Epithelial cell of esophagus (primary cell): ENCODE measurements at regions not wholly inside any gene's neighbourhood (a gene's known extent, or its start where the extent isn't known, plus 50 kb on each side); places are given as distances from the start of the nearest gene placed in this dataset.
A peak's percentile ranks its signal among the peaks of the same experiment; 100 is the strongest.

Source experiments
- DNase-seq: peaks from one replicate; pipeline ENCODE4 v3.0.0; 2010; ENCODE audit warnings: low read depth
- H3K4me3 ChIP-seq: 2 replicates; pipeline ENCODE4 v1.5.1; 2011; ENCODE audit warnings: mild to moderate bottlenecking, low read length, control low read depth
- CTCF ChIP-seq: IDR thresholded peaks from 2 replicates; pipeline ENCODE4 v1.5.1; 2011; ENCODE audit warnings: low read depth, mild to moderate bottlenecking, low read length, control low read depth, inconsistent platforms; ENCODE audit not compliant: insufficient read depth; ENCODE audit errors: missing control alignments

GRCh38 chr12:31876568-31877424, 82.4 kb upstream of the RESF1 start:
- TF ChIP-seq CTCF, result no peak
- no peak overlapping the region for H3K4me3 ChIP-seq
- DNase-seq, result no peak

GRCh38 chr12:31875609-31875964, 83.6 kb upstream of the RESF1 start:
- no peak overlapping the region for H3K4me3 ChIP-seq
- DNase-seq, result no peak
- no peak for TF ChIP-seq CTCF

GRCh38 chr12:31874961-31875608, 84.1 kb upstream of the RESF1 start:
- H3K4me3 ChIP-seq, result no peak overlapping the region
- DNase-seq, result peak; percentile 84
- TF ChIP-seq CTCF, result no peak

GRCh38 chr12:31872831-31873604, 86.2 kb upstream of the RESF1 start:
- TF ChIP-seq CTCF, result no peak
- no peak overlapping the region for H3K4me3 ChIP-seq
- no peak for DNase-seq

- no peak for TF ChIP-seq CTCF
- H3K4me3 ChIP-seq, result no peak overlapping the region
- no peak for DNase-seq
Measured at GRCh38 chr12:31869972-31870371, 89.2 kb upstream of the RESF1 start.

GRCh38 chr12:31868965-31869364, 90.2 kb upstream of the RESF1 start:
- DNase-seq, result peak; percentile 75
- no peak for TF ChIP-seq CTCF
- H3K4me3 ChIP-seq, result no peak overlapping the region
